GM18870 (cell line): ENCODE measurements at regions not wholly inside any gene's neighbourhood (a gene's known extent, or its start where the extent isn't known, plus 50 kb on each side); places are given as distances from the start of the nearest gene placed in this dataset.
"Not testable (repeated sequence)": the region's sequence is repeated elsewhere in the genome, so short reads cannot be mapped to it uniquely, and the experiment has no call there.

ENCODE experiments used
- ATAC-seq: cut with Tn5 transposase; IDR thresholded peaks from one replicate; pipeline ENCODE4 v1.9.1; 2021; ENCODE audit warnings: moderate library complexity; ENCODE audit not compliant: unreplicated experiment

GRCh38 chr4:158122501-158122900, 50.3 kb downstream of the GASK1B start:
- ATAC-seq: no peak

- ATAC-seq: no peak
Measured at GRCh38 chr4:158121161-158121579, 51.7 kb downstream of the GASK1B start.

DNA sequence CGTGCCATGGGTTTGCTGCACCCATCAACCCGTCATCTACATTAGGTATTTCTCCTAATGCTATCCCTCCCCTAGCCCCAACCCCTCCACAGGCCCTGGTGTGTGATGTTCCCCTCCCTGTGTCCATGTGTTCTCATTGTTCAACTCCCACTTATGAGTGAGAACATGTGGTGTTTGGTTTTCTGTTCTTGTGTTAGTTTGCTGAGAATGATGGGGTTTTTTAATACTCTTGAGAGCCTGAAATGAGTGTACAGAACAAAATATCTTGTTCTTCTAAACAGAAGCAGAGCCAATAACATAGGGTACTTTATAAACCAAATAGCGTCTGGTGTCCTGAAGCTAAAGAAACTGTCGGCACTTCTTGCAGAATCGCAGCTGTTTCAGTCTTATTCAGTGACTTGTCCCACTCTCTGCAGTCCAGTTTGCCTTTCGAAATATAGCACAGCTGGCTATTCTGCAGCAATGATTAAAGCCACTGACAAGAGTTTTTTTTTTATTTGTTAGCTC, 52.1 kb downstream of the GASK1B start:
- ATAC-seq: not testable (repeated sequence)

- ATAC-seq: no peak
Measured at GRCh38 chr4:158112611-158113010, 60.2 kb downstream of the GASK1B start.

DNA sequence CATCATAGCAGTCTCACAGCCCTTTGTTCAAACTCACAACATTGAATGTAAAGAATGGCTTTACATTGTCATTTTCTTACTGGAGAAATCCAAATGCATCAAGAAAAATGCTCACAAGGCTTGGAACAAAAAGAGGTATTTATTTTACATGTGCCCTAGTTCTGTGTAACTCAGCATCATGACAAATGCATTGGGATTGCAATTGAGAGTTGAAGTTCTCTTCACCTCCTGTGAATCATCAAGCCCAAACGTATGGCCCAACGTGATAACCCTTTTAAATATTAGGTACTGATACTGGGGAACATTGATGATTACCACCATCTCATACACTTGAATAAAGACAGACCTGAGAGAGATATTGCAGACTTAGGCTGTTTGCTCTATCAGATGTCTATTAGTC, 61.6 kb downstream of the GASK1B start:
- ATAC-seq: no peak

GRCh38 chr4:158102904-158103303, 69.9 kb downstream of the GASK1B start:
- no peak for ATAC-seq

DNA sequence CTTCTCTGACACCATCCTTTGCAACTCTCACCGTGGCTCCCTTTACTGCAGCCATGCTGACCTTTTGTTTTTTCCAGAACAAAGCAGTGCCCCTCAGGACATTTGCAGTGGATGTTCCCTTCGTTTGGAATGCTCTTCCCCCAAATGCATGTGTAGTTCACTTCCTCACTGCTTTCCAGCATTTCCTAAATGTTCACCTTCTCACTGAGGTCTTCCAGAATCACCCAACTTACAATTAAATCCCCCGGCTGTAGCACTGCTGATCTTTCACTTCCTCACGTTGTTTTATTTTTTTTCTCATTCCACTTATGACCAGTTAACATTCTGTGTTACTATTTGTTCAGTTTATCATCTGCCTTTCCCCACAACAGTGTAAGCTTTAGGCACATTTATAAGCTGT, 73.1 kb downstream of the GASK1B start:
- ATAC-seq: no peak

DNA sequence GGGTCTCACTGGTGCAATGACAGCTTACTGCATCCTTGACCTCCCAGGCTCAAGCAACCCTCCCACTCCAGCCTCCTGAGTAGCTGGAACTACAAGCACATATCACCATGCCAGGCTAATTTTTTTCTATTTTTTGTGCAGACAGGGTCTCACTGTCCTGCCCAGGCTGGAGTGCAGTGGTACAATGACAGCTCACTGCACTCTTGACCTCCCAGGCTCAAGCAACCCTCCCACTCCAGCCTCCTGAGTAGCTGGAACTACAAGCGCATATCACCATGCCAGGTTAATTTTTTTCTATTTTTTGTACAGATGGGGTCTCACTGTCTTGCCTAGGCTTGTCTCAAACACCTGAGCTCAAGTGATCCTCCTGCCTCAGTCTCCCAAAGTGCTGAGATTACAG, 74.0 kb downstream of the GASK1B start:
- no peak for ATAC-seq

GRCh38 chr4:158094413-158095134, 78.3 kb downstream of the GASK1B start:
- no peak for ATAC-seq

GRCh38 chr4:158090323-158090722, 82.5 kb downstream of the GASK1B start:
- no peak for ATAC-seq

DNA sequence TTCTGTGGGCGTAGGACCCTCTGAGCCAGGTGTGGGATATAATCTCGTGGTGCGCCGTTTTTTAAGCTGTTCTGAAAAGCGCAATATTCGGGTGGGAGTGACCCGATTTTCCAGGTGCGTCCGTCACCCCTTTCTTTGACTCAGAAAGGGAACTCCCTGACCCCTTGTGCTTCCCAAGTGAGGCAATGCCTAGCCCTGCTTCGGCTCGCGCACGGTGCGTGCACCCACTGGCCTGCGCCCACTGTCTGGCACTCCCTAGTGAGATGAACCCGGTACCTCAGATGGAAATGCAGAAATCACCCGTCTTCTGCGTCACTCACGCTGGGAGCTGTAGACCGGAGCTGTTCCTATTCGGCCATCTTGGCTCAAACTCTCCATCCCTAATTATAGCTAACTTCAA, 82.9 kb downstream of the GASK1B start:
- not testable (repeated sequence) for ATAC-seq

DNA sequence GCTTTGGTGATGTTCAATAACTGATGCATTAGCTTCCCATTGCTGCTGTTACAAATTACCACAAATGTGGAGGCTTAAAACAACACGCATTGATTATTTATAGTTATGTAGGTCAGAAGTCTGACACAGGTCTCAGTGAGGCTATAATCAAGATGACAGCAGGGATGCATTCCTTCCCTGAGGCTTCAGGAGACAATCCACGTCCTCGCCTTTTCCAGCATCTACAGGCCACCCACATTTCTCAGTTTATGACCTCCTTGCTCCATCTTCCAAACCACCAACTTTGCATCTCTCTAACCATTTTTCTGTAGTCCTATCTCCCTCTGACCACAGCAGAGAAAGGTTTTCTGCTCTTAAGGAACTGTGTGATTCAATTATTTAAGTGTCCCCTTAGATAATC, 92.5 kb downstream of the GASK1B start:
- ATAC-seq: no peak

- no peak for ATAC-seq
Measured at GRCh38 chr4:158079661-158080060, 93.2 kb downstream of the GASK1B start.

- no peak for ATAC-seq
Measured at GRCh38 chr4:158077835-158078234, 95.0 kb downstream of the GASK1B start.

GRCh38 chr4:158074851-158075250, 98.0 kb downstream of the GASK1B start:
- no peak for ATAC-seq

DNA sequence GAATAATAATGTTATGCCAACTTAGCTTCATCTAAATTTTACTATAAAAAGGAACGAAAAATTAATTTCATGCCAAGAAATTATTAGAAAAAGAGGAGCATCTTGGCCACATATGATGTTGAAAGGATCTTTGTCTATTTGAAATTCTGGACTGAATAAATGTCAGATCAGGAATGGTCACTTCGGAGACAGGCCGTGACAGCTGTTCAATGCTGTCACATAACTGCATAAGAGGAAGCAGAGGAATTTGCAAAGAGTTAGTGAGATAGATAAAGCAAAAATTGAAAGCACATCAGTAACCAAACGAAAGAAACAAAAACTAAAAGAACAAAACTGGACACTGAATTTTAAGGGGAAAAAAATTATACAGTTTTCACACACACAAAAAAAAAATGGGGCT, 100.9 kb downstream of the GASK1B start:
- no peak for ATAC-seq

DNA sequence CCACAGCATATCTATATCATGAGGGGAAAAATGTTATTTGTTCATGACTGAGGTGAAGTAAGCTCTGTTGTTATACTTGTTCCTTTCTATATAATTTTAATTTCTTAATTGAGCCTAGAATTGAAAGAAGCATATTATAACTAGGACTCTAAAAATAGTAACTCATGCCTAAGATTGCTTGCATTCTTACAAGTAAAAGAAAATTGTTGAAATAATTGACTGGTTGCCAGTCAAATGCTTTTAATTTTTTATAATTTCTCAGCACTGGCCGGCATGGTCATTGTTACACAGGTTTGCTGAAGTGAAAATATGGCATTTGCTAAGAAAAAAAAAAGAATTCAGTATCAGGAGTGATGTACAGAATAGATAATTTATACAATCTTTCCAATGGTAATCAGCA, 104.8 kb downstream of the GASK1B start:
- ATAC-seq: no peak

DNA sequence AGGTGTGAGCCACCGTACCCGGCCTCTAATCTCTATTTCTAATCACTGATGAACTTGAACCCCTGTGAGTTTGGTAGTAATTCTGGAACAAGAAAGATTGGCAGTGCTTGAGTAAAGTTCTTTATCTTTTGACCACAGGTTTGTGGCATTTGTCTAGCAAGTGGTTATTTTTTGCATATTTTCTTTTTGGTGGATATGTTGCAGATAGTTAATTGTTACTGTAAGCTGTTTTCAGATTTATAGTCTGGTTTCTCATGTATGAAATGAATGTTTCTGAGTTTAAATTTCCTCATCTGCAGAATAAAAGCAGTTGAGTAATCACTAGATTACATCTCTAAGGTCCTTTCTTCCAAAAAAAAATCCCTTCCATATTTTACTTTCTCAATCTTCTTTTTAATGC, 105.2 kb downstream of the GASK1B start:
- ATAC-seq: no peak

- ATAC-seq: no peak
Measured at GRCh38 chr4:158065603-158066002, 107.2 kb downstream of the GASK1B start.

DNA sequence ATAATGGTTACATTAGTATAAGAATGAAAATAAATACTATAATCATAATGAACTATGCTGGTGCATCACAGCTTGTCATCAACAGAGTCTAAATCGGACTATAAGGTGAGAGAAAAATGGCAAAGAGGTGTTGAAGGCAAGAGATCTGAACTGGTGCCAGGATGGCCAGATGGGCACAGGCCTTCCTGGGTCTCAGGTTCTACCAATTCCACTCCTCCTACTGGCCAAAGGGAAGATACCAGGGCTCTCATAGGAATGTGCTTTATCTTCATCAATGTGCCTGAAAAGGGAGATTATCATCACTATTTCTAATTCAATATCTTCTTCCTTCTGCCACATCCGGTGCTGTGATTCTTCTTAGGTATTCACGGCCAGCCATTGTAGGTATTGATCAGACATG, 107.6 kb downstream of the GASK1B start:
- ATAC-seq: no peak

DNA sequence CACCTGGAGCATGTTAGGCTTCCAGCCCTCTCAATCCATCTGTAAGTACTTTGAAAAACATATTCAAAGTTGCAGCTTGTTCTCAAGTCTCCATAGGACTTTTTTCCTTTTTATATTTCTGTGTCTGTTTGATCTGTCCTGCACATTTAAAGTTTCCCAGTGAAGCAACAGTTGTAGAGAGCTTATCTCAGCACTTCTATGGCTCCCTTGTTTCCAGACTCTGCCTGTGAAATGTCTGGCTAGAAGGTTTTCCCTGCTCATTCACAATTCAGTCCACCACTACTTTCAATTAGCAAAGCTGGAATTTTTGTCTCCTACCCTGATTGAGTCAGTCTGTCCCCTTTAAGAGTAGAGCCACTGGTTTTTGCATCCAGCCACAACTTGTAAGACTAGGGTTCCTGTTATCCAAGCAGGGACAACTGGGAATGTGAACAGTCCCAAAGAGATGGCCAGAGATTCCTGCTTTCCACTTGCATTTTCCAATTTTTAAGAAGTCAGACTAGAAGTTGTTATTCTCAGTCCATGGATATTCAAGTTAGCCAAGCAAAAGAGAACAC, 116.1 kb downstream of the GASK1B start:
- ATAC-seq: no peak

DNA sequence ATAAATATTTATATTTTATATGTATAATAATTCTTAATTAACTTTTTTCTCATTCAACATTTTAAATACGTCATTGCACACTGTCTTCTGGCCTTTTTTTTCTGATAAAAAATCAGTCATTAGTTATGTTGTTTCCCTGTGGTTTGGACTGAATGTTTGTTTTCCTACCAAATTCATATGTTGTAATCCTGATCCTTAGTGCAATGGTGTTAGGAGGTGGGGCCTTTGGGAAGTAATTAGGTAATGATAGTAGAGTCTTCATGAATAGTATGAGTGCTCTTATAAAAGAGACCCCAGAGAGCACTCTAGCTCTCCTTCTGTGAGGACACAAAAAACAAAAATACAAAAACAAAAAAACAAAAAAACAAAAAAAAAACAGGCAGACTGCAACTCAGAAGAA, 117.2 kb downstream of the GASK1B start:
- no peak for ATAC-seq

DNA sequence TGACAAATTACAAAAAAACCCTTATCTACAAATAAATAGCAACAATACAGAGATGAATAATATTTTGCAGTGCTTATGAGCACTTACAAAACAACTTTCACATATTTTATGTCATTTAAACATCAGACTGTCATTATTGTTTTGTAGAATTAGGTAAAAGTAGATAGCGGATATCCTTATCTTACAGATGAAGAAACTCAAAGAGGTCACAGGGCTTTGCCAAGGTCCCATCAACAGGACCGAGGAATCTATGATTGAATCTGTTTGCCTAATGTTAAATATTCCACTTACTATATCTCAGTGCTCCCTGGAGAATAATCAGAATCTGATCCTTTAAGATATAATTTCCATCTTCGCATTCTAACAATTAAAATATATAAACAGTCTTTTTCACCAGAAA, 119.0 kb downstream of the GASK1B start:
- no peak for ATAC-seq
